ENCODE measurements at regions not wholly inside any gene's neighbourhood (a gene's known extent, or its start where the extent isn't known, plus 50 kb on each side); places are given as distances from the start of the nearest gene placed in this dataset.
"Not testable (repeated sequence)": the region's sequence is repeated elsewhere in the genome, so short reads cannot be mapped to it uniquely, and the experiment has no call there.

DNA sequence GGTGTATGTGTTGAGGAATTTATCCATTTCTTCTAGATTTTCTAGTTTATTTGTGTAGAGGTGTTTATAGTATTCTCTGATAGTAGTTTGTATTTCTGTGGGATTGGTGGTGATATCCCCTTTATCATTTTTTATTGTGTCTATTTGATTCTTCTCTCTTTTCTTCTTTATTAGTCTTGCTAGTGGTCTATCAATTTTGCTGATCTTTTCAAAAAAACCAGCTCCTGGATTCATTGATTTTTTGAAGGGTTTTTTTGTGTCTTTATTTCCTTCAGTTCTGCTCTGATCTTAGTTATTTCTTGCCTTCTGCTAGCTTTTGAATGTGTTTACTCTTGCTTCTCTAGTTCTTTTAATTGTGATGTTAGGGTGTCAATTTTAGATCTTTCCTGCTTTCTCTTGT, 424.6 kb upstream of the PODXL start:
- H3K4me1 ChIP-seq (ENCODE audit: control insufficient read depth, low read depth, low read length); H3K9ac ChIP-seq (ENCODE audit: low read length); H3K36me3 ChIP-seq (ENCODE audit: control insufficient read depth, low read depth, low read length); H3K9me3 ChIP-seq (ENCODE audit: control insufficient read depth, low read depth, low read length); H3K27me3 ChIP-seq (ENCODE audit: control insufficient read depth, insufficient read depth, low read length); H3K4me3 ChIP-seq (ENCODE audit: low read length); H3K27ac ChIP-seq (ENCODE audit: low read length): not testable (repeated sequence)

DNA sequence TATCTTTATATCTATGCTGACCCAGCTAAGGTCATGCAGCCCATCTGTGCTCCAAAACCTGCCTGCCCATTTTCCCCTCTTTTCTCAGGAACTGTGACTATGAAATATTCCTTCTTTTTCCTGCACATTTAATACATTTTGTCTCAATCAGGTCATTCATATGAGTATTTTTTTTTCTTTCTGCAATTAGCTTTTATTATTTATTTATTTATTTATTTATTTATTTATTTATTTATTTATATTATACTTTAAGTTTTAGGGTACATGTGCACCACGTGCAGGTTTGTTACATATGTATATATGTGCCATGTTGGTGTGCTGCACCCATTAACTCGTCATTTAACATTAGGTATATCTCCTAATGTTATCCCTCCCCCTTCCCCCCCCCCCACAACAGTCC, 421.7 kb upstream of the PODXL start:
- H3K27me3 ChIP-seq (ENCODE audit: control insufficient read depth, insufficient read depth, low read length); H3K27ac ChIP-seq (ENCODE audit: low read length); H3K9ac ChIP-seq (ENCODE audit: low read length); H3K4me1 ChIP-seq (ENCODE audit: control insufficient read depth, low read depth, low read length); H3K9me3 ChIP-seq (ENCODE audit: control insufficient read depth, low read depth, low read length); H3K4me3 ChIP-seq (ENCODE audit: low read length); H3K36me3 ChIP-seq (ENCODE audit: control insufficient read depth, low read depth, low read length): not testable (repeated sequence)

DNA sequence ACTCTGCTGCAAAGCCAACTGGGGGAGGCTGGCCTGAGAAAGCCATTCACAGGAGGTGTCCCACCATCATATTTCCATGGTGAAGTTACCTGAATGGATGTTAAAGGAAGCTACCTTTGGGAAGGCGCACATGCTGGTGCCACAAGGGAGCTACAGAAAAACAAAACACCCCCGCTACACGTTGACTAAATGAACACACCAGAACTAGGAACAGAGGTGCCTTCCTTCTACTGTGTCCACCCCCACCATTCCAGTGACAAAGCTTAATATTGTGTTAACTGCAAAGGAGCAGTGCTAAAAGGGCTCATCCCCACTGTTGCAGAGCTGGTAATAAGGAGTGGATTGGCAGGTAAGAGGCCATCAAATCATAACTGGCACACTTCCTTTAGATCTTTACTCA, 420.0 kb upstream of the PODXL start:
- H3K9me3 ChIP-seq (ENCODE audit: control insufficient read depth, low read depth, low read length), result no peaks in the 10 kb centered on the region
- H3K36me3 ChIP-seq (ENCODE audit: control insufficient read depth, low read depth, low read length), result no peaks in the 10 kb centered on the region
- no peaks in the 10 kb centered on the region for H3K27me3 ChIP-seq (ENCODE audit: control insufficient read depth, insufficient read depth, low read length)
- no peak overlapping the region for H3K4me3 ChIP-seq (ENCODE audit: low read length)
- no peak overlapping the region for H3K9ac ChIP-seq (ENCODE audit: low read length)
- H3K27ac ChIP-seq (ENCODE audit: low read length), result no peak overlapping the region
- peaks cover 11% of the 10 kb centered on the region for H3K4me1 ChIP-seq (ENCODE audit: control insufficient read depth, low read depth, low read length)

DNA sequence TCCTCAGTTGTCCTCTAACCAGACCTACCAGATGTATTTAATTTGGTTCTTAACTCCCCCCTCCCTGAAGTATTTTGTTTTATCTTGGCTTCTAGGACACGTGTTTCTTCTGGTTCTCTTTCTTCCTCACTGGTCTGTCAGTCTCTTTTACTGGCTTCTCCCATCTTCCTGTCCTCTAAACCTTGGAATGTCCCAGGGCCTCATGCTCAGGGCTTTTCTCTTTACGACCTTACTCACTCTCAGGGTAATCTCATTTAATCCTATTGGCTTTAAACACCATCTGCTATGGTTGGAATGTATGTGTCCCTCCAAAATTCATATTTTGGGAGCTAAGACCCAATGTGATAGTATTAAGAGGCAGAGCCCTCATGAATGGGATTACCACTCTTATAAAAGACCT, 418.2 kb upstream of the PODXL start:
- no peaks in the 10 kb centered on the region for H3K27me3 ChIP-seq (ENCODE audit: control insufficient read depth, insufficient read depth, low read length)
- no peaks in the 10 kb centered on the region for H3K9me3 ChIP-seq (ENCODE audit: control insufficient read depth, low read depth, low read length)
- H3K9ac ChIP-seq (ENCODE audit: low read length), result no peak overlapping the region
- H3K4me3 ChIP-seq (ENCODE audit: low read length), result no peak overlapping the region
- H3K27ac ChIP-seq (ENCODE audit: low read length), result no peak overlapping the region
- no peaks in the 10 kb centered on the region for H3K36me3 ChIP-seq (ENCODE audit: control insufficient read depth, low read depth, low read length)
- H3K4me1 ChIP-seq (ENCODE audit: control insufficient read depth, low read depth, low read length), result peaks cover 11% of the 10 kb centered on the region

DNA sequence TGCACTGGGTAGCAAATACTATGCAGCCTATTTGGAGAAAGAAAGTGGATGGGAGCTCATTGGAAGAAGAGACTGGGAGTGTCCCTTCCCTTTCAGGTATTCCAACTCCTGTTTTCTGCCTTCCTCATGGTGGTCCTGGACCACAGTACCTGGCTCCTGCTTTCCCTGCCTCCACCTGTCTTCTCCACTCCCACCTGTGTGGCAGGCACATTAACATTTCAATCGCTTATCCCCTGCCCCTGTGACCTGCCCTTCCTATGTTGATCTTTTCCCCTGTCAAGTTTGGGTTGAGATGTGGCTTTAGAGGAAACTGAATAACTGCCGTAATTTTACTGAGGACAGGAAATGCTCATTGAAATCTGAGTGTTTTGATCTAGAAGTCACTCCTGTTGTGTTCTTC, 415.8 kb upstream of the PODXL start:
- no peak overlapping the region for H3K9ac ChIP-seq (ENCODE audit: low read length)

DNA sequence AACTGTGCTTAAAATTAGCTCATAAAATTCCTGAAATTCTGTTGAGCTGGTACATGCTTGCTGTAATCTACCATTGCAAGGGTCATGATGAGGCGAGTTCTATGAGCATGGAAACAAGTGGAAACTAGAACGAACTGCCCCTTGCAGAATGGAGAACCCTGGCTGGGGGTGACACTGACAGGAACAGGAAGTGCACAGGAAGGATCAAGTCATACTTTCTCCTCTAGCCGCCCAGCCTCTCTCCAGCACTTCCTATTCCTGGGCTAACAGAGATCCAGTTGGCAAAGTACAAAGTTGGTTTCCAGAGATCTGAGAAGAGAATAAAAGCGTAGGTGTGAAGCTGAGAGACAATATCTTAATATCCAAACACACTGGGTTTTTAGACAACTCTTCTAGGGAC, 414.2 kb upstream of the PODXL start:
- Histone ChIP-seq H3K36me3 (ENCODE audit: control insufficient read depth, low read depth, low read length) (no peaks in the 10 kb centered on the region), H3K4me1 (ENCODE audit: control insufficient read depth, low read depth, low read length) (peaks cover 11% of the 10 kb centered on the region), H3K27me3 (ENCODE audit: control insufficient read depth, insufficient read depth, low read length) (no peaks in the 10 kb centered on the region), H3K9ac (ENCODE audit: low read length) (no peak overlapping the region), H3K27ac (ENCODE audit: low read length) (no peak overlapping the region), H3K4me3 (ENCODE audit: low read length) (no peak overlapping the region), H3K9me3 (ENCODE audit: control insufficient read depth, low read depth, low read length) (no peaks in the 10 kb centered on the region)

More for the DNA sequence above, 415.8 kb upstream of the PODXL start:
- Histone ChIP-seq H3K27ac (ENCODE audit: low read length) (no peak overlapping the region), H3K4me1 (ENCODE audit: control insufficient read depth, low read depth, low read length) (peaks cover 11% of the 10 kb centered on the region), H3K4me3 (ENCODE audit: low read length) (no peak overlapping the region), H3K9me3 (ENCODE audit: control insufficient read depth, low read depth, low read length) (no peaks in the 10 kb centered on the region), H3K27me3 (ENCODE audit: control insufficient read depth, insufficient read depth, low read length) (no peaks in the 10 kb centered on the region), H3K36me3 (ENCODE audit: control insufficient read depth, low read depth, low read length) (no peaks in the 10 kb centered on the region)

DNA sequence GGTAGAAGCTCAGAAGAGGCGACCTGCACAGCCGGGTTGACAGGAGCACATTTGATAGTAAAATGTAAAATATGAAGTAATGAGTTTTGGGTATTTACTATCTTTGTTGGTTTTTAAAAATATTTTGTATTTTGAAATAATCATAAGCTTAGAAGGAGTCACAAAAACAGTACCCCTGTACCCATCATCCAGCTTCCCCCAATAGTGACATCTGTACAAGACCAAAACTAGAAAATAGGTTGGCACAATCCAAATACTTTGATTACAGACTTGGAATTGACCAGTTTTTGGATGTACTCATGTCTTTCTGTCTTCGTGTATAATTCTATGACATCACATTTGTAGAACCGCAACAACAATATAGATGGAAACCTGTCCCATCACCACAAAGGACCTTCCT, 413.1 kb upstream of the PODXL start:
- H3K9ac ChIP-seq (ENCODE audit: low read length), result no peak overlapping the region
- H3K9me3 ChIP-seq (ENCODE audit: control insufficient read depth, low read depth, low read length), result no peaks in the 10 kb centered on the region
- H3K27ac ChIP-seq (ENCODE audit: low read length), result no peak overlapping the region
- H3K27me3 ChIP-seq (ENCODE audit: control insufficient read depth, insufficient read depth, low read length), result no peaks in the 10 kb centered on the region
- H3K4me3 ChIP-seq (ENCODE audit: low read length), result no peak overlapping the region
- peaks cover 11% of the 10 kb centered on the region for H3K4me1 ChIP-seq (ENCODE audit: control insufficient read depth, low read depth, low read length)
- no peaks in the 10 kb centered on the region for H3K36me3 ChIP-seq (ENCODE audit: control insufficient read depth, low read depth, low read length)

DNA sequence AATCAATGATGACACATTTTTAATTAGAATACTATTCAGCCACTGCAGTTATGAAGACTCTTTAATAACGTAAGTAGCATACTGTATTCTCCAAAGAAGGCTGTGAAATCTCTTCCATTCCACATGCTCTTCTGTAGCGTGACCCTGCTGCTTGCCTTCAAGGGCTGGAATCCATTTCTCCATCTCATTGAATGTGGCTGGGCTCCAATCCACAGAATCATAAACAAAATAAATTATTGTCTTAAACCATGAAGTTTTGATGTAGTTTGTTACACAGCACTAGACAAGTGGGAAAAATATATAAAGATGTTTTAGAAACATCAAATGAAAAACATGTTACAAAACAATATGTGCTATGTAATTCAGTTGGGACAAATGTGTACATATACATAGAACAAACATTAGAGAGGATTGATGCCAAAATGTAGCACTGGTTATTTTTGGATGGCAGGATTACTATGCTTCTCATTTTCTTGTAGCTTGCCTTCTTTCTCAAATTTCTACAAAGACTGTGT, 410.8 kb upstream of the PODXL start:
- no peaks in the 10 kb centered on the region for H3K36me3 ChIP-seq (ENCODE audit: control insufficient read depth, low read depth, low read length)
- no peak overlapping the region for H3K9ac ChIP-seq (ENCODE audit: low read length)
- no peaks in the 10 kb centered on the region for H3K27me3 ChIP-seq (ENCODE audit: control insufficient read depth, insufficient read depth, low read length)
- no peaks in the 10 kb centered on the region for H3K9me3 ChIP-seq (ENCODE audit: control insufficient read depth, low read depth, low read length)
- H3K27ac ChIP-seq (ENCODE audit: low read length), result no peak overlapping the region
- H3K4me1 ChIP-seq (ENCODE audit: control insufficient read depth, low read depth, low read length), result peaks cover 5% of the 10 kb centered on the region
- H3K4me3 ChIP-seq (ENCODE audit: low read length), result no peak overlapping the region

DNA sequence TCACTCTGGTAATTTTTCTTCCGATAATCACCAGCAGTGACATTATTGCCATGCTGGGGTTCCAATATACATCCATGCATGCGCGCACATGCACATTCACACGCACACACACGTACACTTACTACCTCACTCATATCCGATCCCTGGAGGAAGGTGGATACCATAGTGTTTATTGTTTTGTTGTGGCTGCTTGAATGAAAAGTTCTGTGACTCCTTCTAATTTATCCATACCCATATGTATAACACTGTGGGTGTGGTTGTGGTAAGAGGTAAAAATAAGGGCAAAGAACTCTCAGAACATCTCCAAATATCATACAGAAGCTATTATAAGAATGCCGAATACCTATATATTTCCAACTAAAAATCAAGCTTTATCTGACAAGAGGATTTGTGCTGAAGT, 407.8 kb upstream of the PODXL start:
- H3K27ac ChIP-seq (ENCODE audit: low read length), result no peak overlapping the region
- H3K36me3 ChIP-seq (ENCODE audit: control insufficient read depth, low read depth, low read length), result no peaks in the 10 kb centered on the region
- no peak overlapping the region for H3K4me3 ChIP-seq (ENCODE audit: low read length)
- no peak overlapping the region for H3K9ac ChIP-seq (ENCODE audit: low read length)
- H3K27me3 ChIP-seq (ENCODE audit: control insufficient read depth, insufficient read depth, low read length), result no peaks in the 10 kb centered on the region
- H3K9me3 ChIP-seq (ENCODE audit: control insufficient read depth, low read depth, low read length), result no peaks in the 10 kb centered on the region
- H3K4me1 ChIP-seq (ENCODE audit: control insufficient read depth, low read depth, low read length), result no peaks in the 10 kb centered on the region

DNA sequence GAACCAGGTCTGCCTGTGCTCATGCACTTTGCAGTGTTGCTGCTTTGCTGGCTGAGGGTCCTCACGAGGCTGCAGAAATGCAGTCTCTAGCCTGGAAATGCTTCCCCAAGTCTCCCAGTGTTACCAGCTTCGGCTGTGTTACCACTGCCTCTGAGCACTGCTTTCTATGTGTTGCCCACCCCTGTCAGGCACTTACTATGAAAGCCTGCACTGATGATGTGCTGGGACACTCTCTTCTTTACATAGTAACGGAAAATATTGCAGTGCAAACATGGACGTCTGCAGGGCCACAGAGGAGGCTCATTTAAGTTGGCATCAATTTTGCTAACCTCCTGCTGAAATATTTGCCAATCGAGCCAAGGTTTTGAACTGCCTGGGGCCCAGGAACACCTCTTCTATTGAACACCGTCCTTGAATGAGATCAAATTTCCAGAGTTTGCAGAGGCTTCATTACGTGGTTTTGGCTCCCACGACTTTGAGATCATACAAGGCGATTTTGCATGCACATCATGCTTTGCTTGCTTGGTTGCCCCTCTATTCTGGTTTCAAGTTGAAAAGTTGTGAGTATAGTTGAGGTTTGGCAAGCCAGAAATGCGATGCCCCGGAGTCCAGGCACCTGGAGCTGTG, 404.7 kb upstream of the PODXL start:
- H3K27me3 ChIP-seq (ENCODE audit: control insufficient read depth, insufficient read depth, low read length), result no peaks in the 10 kb centered on the region

DNA sequence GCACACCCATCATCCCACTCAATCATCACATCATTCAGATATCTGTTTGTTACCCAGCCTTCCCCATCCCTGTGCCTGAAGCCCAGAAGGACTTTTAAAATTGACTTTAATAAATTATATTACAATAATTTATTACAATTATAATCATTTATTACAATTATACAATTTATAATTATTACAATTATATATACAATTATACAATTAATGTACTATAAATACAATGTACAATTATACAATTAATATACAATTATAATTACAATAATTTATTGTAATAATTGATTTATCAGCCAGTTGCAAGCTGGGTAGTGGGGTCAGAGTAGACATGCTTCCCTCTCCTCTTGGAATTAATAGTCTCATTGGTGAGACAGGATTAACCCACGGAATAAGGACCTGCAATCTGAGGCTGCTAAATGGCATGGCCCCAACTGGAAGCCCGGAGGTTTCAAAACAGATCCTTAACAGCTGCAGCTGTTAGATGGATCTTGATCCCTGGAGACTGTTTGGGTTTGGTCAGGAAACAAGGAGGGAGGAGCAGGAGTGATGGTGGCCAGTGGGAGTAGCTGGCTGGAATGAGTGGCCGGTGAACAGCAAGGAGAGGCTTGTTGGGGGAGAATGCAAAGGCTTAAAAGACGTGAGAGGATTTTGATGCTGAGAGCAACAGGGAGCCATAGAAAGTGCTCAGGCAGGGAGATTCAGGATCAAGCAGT, 402.8 kb upstream of the PODXL start:
- Histone ChIP-seq H3K9me3 (ENCODE audit: control insufficient read depth, low read depth, low read length) (no peaks in the 10 kb centered on the region), H3K9ac (ENCODE audit: low read length) (no peak overlapping the region), H3K36me3 (ENCODE audit: control insufficient read depth, low read depth, low read length) (no peaks in the 10 kb centered on the region), H3K4me3 (ENCODE audit: low read length) (no peak overlapping the region), H3K27ac (ENCODE audit: low read length) (no peak overlapping the region), H3K27me3 (ENCODE audit: control insufficient read depth, insufficient read depth, low read length) (no peaks in the 10 kb centered on the region), H3K4me1 (ENCODE audit: control insufficient read depth, low read depth, low read length) (peaks cover 8% of the 10 kb centered on the region)

More for the DNA sequence above, 404.7 kb upstream of the PODXL start:
- no peak overlapping the region for H3K4me3 ChIP-seq (ENCODE audit: low read length)
- H3K4me1 ChIP-seq (ENCODE audit: control insufficient read depth, low read depth, low read length), result no peaks in the 10 kb centered on the region
- H3K9me3 ChIP-seq (ENCODE audit: control insufficient read depth, low read depth, low read length), result no peaks in the 10 kb centered on the region
- H3K36me3 ChIP-seq (ENCODE audit: control insufficient read depth, low read depth, low read length), result no peaks in the 10 kb centered on the region
- H3K9ac ChIP-seq (ENCODE audit: low read length), result no peak overlapping the region
- H3K27ac ChIP-seq (ENCODE audit: low read length), result no peak overlapping the region
